SJCRH30 (cell line): ENCODE measurements at regions not wholly inside any gene's neighbourhood (a gene's known extent, or its start where the extent isn't known, plus 50 kb on each side); places are given as distances from the start of the nearest gene placed in this dataset.

ENCODE experiments used
- DNase-seq, 2 experiments: peaks; one replicate each; pipeline ENCODE4 v3.0.0-alpha.2; 2015 to 2020
- H3K27ac ChIP-seq: fragments of 250-450 bp; sonication (Bioruptor Pico); 2 replicates; pipeline ENCODE4 v1.5.1; 2020; ENCODE audit warnings: mild to moderate bottlenecking, moderate library complexity
- H3K27me3 ChIP-seq: fragments of 250-450 bp; sonication (Bioruptor Pico); 2 replicates; pipeline ENCODE4 v1.5.1; 2020; ENCODE audit warnings: mild to moderate bottlenecking, moderate library complexity
- H3K36me3 ChIP-seq: fragments of 250-450 bp; sonication (Bioruptor Pico); 2 replicates; pipeline ENCODE4 v1.5.1; 2020; ENCODE audit warnings: mild to moderate bottlenecking, moderate library complexity
- H3K4me1 ChIP-seq: fragments of 250-450 bp; sonication (Bioruptor Pico); 2 replicates; pipeline ENCODE4 v1.5.1; 2020; ENCODE audit warnings: mild to moderate bottlenecking, moderate library complexity
- H3K4me3 ChIP-seq: fragments of 250-450 bp; sonication (Bioruptor Pico); 2 replicates; pipeline ENCODE4 v1.5.1; 2020; ENCODE audit warnings: mild to moderate bottlenecking, moderate library complexity
- H3K9me3 ChIP-seq: fragments of 250-450 bp; sonication (Bioruptor Pico); replicated peaks from 2 replicates; pipeline ENCODE4 v1.5.1; 2020; ENCODE audit warnings: mild to moderate bottlenecking, moderate library complexity

GRCh38 chr3:107428051-107428858, 51.0 kb downstream of the CCDC54 start:
- peak overlapping the region; percentile 57; the same call in 1 of the 2 replicates for H3K27ac ChIP-seq

GRCh38 chr3:107429320-107430181, 52.3 kb downstream of the CCDC54 start:
- peak; percentile 92 to 94 for DNase-seq
- Histone ChIP-seq H3K9me3 (no peaks in the 10 kb centered on the region), H3K36me3 (no peaks in the 10 kb centered on the region), H3K4me3 (peak overlapping the region; percentile 59), H3K27me3 (no peaks in the 10 kb centered on the region), H3K27ac (peak overlapping the region; percentile 57), H3K4me1 (peaks cover 10% of the 10 kb centered on the region)

More at GRCh38 chr3:107428051-107428858, 51.0 kb downstream of the CCDC54 start:
- no peaks in the 10 kb centered on the region for H3K27me3 ChIP-seq
- no peak overlapping the region for H3K4me3 ChIP-seq
- peaks cover 10% of the 10 kb centered on the region for H3K4me1 ChIP-seq
- H3K9me3 ChIP-seq = no peaks in the 10 kb centered on the region
- H3K36me3 ChIP-seq = no peaks in the 10 kb centered on the region
- peak; percentile 42 to 68 for DNase-seq

GRCh38 chr3:107430214-107430995, 53.2 kb downstream of the CCDC54 start:
- no peak overlapping the region for H3K27ac ChIP-seq
- no peaks in the 10 kb centered on the region for H3K36me3 ChIP-seq
- no peak for DNase-seq
- H3K9me3 ChIP-seq = no peaks in the 10 kb centered on the region
- peaks cover 10% of the 10 kb centered on the region for H3K4me1 ChIP-seq
- peak overlapping the region; percentile 59 for H3K4me3 ChIP-seq
- H3K27me3 ChIP-seq = no peaks in the 10 kb centered on the region

GRCh38 chr3:107430996-107431245, 53.7 kb downstream of the CCDC54 start:
- H3K27ac ChIP-seq = no peak overlapping the region
- peak in 1 of 2 experiments; percentile 10 for DNase-seq
- peaks cover 10% of the 10 kb centered on the region for H3K4me1 ChIP-seq
- H3K9me3 ChIP-seq = no peaks in the 10 kb centered on the region
- H3K4me3 ChIP-seq = peak overlapping the region; percentile 57
- no peaks in the 10 kb centered on the region for H3K27me3 ChIP-seq
- no peaks in the 10 kb centered on the region for H3K36me3 ChIP-seq

GRCh38 chr3:107431246-107432012, 54.2 kb downstream of the CCDC54 start:
- Histone ChIP-seq H3K4me3 (peak overlapping the region; percentile 57), H3K27ac (peak overlapping the region; percentile 36), H3K4me1 (peaks cover 10% of the 10 kb centered on the region), H3K9me3 (no peaks in the 10 kb centered on the region), H3K27me3 (no peaks in the 10 kb centered on the region), H3K36me3 (no peaks in the 10 kb centered on the region)
- DNase-seq = peak; percentile 35 to 46

- Histone ChIP-seq H3K4me1 (peaks cover 10% of the 10 kb centered on the region), H3K27me3 (no peaks in the 10 kb centered on the region), H3K36me3 (no peaks in the 10 kb centered on the region), H3K27ac (peak overlapping the region; percentile 36), H3K9me3 (no peaks in the 10 kb centered on the region), H3K4me3 (peak overlapping the region; percentile 57)
- no peak for DNase-seq
Observed at GRCh38 chr3:107432013-107432515, 54.8 kb downstream of the CCDC54 start.

- H3K4me3 ChIP-seq = no peak overlapping the region
- no peak overlapping the region for H3K27ac ChIP-seq
Observed at GRCh38 chr3:107432646-107433045, 55.4 kb downstream of the CCDC54 start.

GRCh38 chr3:107436029-107436428, 58.8 kb downstream of the CCDC54 start:
- no peak overlapping the region for H3K4me3 ChIP-seq
- H3K27ac ChIP-seq = no peak overlapping the region
- no peaks in the 10 kb centered on the region for H3K27me3 ChIP-seq
- no peaks in the 10 kb centered on the region for H3K36me3 ChIP-seq
- no peak for DNase-seq
- no peaks in the 10 kb centered on the region for H3K4me1 ChIP-seq
- H3K9me3 ChIP-seq = no peaks in the 10 kb centered on the region

More at GRCh38 chr3:107432646-107433045, 55.4 kb downstream of the CCDC54 start:
- H3K36me3 ChIP-seq = no peaks in the 10 kb centered on the region
- no peaks in the 10 kb centered on the region for H3K9me3 ChIP-seq
- H3K4me1 ChIP-seq = peaks cover 10% of the 10 kb centered on the region
- H3K27me3 ChIP-seq = no peaks in the 10 kb centered on the region
- DNase-seq = no peak

- Histone ChIP-seq H3K27me3 (no peaks in the 10 kb centered on the region), H3K9me3 (no peaks in the 10 kb centered on the region), H3K4me1 (no peaks in the 10 kb centered on the region), H3K27ac (no peak overlapping the region), H3K36me3 (no peaks in the 10 kb centered on the region), H3K4me3 (no peak overlapping the region)
- DNase-seq = no peak
Observed at GRCh38 chr3:107438671-107439070, 61.4 kb downstream of the CCDC54 start.

GRCh38 chr3:107441617-107442016, 64.4 kb downstream of the CCDC54 start:
- DNase-seq = no peak
- Histone ChIP-seq H3K36me3 (no peaks in the 10 kb centered on the region), H3K4me1 (no peaks in the 10 kb centered on the region), H3K27ac (no peak overlapping the region), H3K27me3 (no peaks in the 10 kb centered on the region), H3K9me3 (no peaks in the 10 kb centered on the region), H3K4me3 (no peak overlapping the region)

GRCh38 chr3:107443461-107443860, 66.2 kb downstream of the CCDC54 start:
- no peak overlapping the region for H3K4me3 ChIP-seq
- no peak overlapping the region for H3K27ac ChIP-seq
- H3K36me3 ChIP-seq = no peaks in the 10 kb centered on the region
- no peak for DNase-seq
- no peaks in the 10 kb centered on the region for H3K27me3 ChIP-seq
- no peaks in the 10 kb centered on the region for H3K9me3 ChIP-seq
- H3K4me1 ChIP-seq = no peaks in the 10 kb centered on the region

GRCh38 chr3:107446706-107447105, 69.5 kb downstream of the CCDC54 start:
- no peak overlapping the region for H3K27ac ChIP-seq
- no peaks in the 10 kb centered on the region for H3K36me3 ChIP-seq
- DNase-seq = no peak
- no peak overlapping the region for H3K4me3 ChIP-seq
- no peaks in the 10 kb centered on the region for H3K4me1 ChIP-seq
- no peaks in the 10 kb centered on the region for H3K9me3 ChIP-seq
- no peaks in the 10 kb centered on the region for H3K27me3 ChIP-seq

GRCh38 chr3:107450254-107450893, 72.4 kb upstream of the BBX start:
- Histone ChIP-seq H3K4me3 (no peak overlapping the region), H3K36me3 (no peaks in the 10 kb centered on the region), H3K9me3 (no peaks in the 10 kb centered on the region), H3K27me3 (no peaks in the 10 kb centered on the region), H3K27ac (no peak overlapping the region), H3K4me1 (no peaks in the 10 kb centered on the region)
- DNase-seq = no peak

- H3K4me3 ChIP-seq = no peak overlapping the region
- no peaks in the 10 kb centered on the region for H3K36me3 ChIP-seq
- no peaks in the 10 kb centered on the region for H3K27me3 ChIP-seq
- H3K9me3 ChIP-seq = no peaks in the 10 kb centered on the region
- no peak for DNase-seq
- no peak overlapping the region for H3K27ac ChIP-seq
- H3K4me1 ChIP-seq = no peaks in the 10 kb centered on the region
Observed at GRCh38 chr3:107452436-107452835, 70.3 kb upstream of the BBX start.
